WTC11 (cell line): ENCODE measurements at regions not wholly inside any gene's neighbourhood (a gene's known extent, or its start where the extent isn't known, plus 50 kb on each side); places are given as distances from the start of the nearest gene placed in this dataset.

Experiments
- ATAC-seq: fragments of 200-7000 bp; cut with Tn5 transposase; 2 replicates; pipeline ENCODE4 v1.10.0; 2021; ENCODE audit warnings: mild to moderate bottlenecking, moderate library complexity
- CTCF ChIA-PET: fragments of 300-600 bp; sonication (Branson Sonifier 250); formaldehyde crosslinking; loops from one replicate; lab custom pipeline; 2021; ENCODE audit warnings: antibody characterized with exemption; lab: Charles Lee
- POLR2A ChIA-PET: fragments of 350-600 bp; sonication (Branson Sonifier 250); formaldehyde crosslinking; loops from one replicate; lab custom pipeline; 2021; ENCODE audit warnings: antibody characterized with exemption; lab: Charles Lee
- DNase-seq: peaks from one replicate; pipeline ENCODE4 v3.0.0; 2021; ENCODE audit warnings: low spot score
- H3K27ac Mint-ChIP-seq: 2 replicates; pipeline ENCODE4 v1.8.0; 2021; ENCODE audit warnings: mixed read lengths
- H3K27me3 Mint-ChIP-seq: 2 replicates; pipeline ENCODE4 v1.8.0; 2021; ENCODE audit warnings: low read depth, mild to moderate bottlenecking, moderate library complexity, mixed read lengths
- H3K36me3 Mint-ChIP-seq: 2 replicates; pipeline ENCODE4 v1.8.0; 2021; ENCODE audit warnings: mixed read lengths
- H3K4me1 Mint-ChIP-seq: 2 replicates; pipeline ENCODE4 v1.8.0; 2022; ENCODE audit warnings: mixed read lengths
- H3K4me3 Mint-ChIP-seq: 2 replicates; pipeline ENCODE4 v1.8.0; 2021; ENCODE audit warnings: mild to moderate bottlenecking, moderate library complexity, mixed read lengths
- H3K9me3 Mint-ChIP-seq: 2 replicates; pipeline ENCODE4 v1.8.0; 2021; ENCODE audit warnings: mixed read lengths
- CREB1 ChIP-seq: sonication (generic); formaldehyde crosslinking; IDR thresholded peaks from 2 replicates; pipeline ENCODE4 v1.8.0; 2023; ENCODE audit warnings: mild to moderate bottlenecking, missing genetic modification reagents
- ELF4 ChIP-seq: sonication (generic); formaldehyde crosslinking; IDR thresholded peaks from 2 replicates; pipeline ENCODE4 v1.8.1; 2022; ENCODE audit warnings: low read depth, mild to moderate bottlenecking, moderate library complexity, missing genetic modification reagents
- MYBL2 ChIP-seq: sonication (generic); formaldehyde crosslinking; IDR thresholded peaks from 2 replicates; pipeline ENCODE4 v1.8.1; 2023; ENCODE audit warnings: mild to moderate bottlenecking, moderate library complexity, missing genetic modification reagents
- NFE2L1 ChIP-seq: sonication (generic); formaldehyde crosslinking; IDR thresholded peaks from 2 replicates; pipeline ENCODE4 v1.8.1; 2023; ENCODE audit warnings: missing genetic modification reagents
- NR1H2 ChIP-seq: sonication (generic); formaldehyde crosslinking; IDR thresholded peaks from 2 replicates; pipeline ENCODE4 v1.9.0; 2021; ENCODE audit warnings: mild to moderate bottlenecking, moderate library complexity, missing genetic modification reagents
- NR2C2 ChIP-seq: sonication (generic); formaldehyde crosslinking; IDR thresholded peaks from 2 replicates; pipeline ENCODE4 v1.8.0; 2022; ENCODE audit warnings: mild to moderate bottlenecking, missing genetic modification reagents
- NR3C1 ChIP-seq: sonication (generic); formaldehyde crosslinking; conservative IDR thresholded peaks from 2 replicates; pipeline ENCODE4 v1.8.1; 2023; ENCODE audit warnings: low read depth, mild to moderate bottlenecking, missing genetic modification reagents
- PRDM15 ChIP-seq: sonication (generic); formaldehyde crosslinking; IDR thresholded peaks from 2 replicates; pipeline ENCODE4 v1.8.0; 2022; ENCODE audit warnings: missing genetic modification reagents
- PREB ChIP-seq: sonication (generic); formaldehyde crosslinking; IDR thresholded peaks from 2 replicates; pipeline ENCODE4 v1.8.1; 2022; ENCODE audit warnings: mild to moderate bottlenecking, missing genetic modification reagents, moderate library complexity, borderline replicate concordance
- SMAD3 ChIP-seq: sonication (generic); formaldehyde crosslinking; IDR thresholded peaks from 2 replicates; pipeline ENCODE4 v1.8.0; 2022; ENCODE audit warnings: missing genetic modification reagents, mild to moderate bottlenecking, borderline replicate concordance
- SOX15 ChIP-seq: fragments of 250-450 bp; sonication (Bioruptor Pico); IDR thresholded peaks from 2 replicates; pipeline ENCODE4 v1.9.0; 2021; ENCODE audit warnings: mild to moderate bottlenecking
- TCF7 ChIP-seq: sonication (generic); formaldehyde crosslinking; IDR thresholded peaks from 2 replicates; pipeline ENCODE4 v1.8.0; 2022; ENCODE audit warnings: mild to moderate bottlenecking, low read depth, missing genetic modification reagents, moderate library complexity
- ZNF396 ChIP-seq: fragments of 250-450 bp; sonication (Bioruptor Pico); IDR thresholded peaks from 2 replicates; pipeline ENCODE4 v1.8.0; 2021; ENCODE audit warnings: mild to moderate bottlenecking, moderate library complexity, borderline replicate concordance
- TF ChIP-seq, protein P1 (sequence below): fragments of 250-450 bp; sonication (Bioruptor Pico); IDR thresholded peaks from 2 replicates; pipeline ENCODE4 v2.1.2; 2022; ENCODE audit warnings: mild to moderate bottlenecking, moderate library complexity
- TF ChIP-seq, protein P2 (sequence below): sonication (generic); formaldehyde crosslinking; IDR thresholded peaks from 2 replicates; pipeline ENCODE4 v1.8.1; 2022; ENCODE audit warnings: low read depth, missing genetic modification reagents, borderline replicate concordance
- TF ChIP-seq, protein P3 (sequence below): sonication (generic); formaldehyde crosslinking; conservative IDR thresholded peaks from 2 replicates; pipeline ENCODE4 v1.8.1; 2023; ENCODE audit warnings: mild to moderate bottlenecking, low read depth, missing genetic modification reagents, moderate library complexity
- TF ChIP-seq, protein P4 (sequence below): sonication (generic); formaldehyde crosslinking; IDR thresholded peaks from 2 replicates; pipeline ENCODE4 v1.8.1; 2023; ENCODE audit warnings: mild to moderate bottlenecking, moderate library complexity, missing genetic modification reagents
- TF ChIP-seq, protein P5 (sequence below): sonication (generic); formaldehyde crosslinking; IDR thresholded peaks from 2 replicates; pipeline ENCODE4 v1.8.1; 2022; ENCODE audit warnings: mild to moderate bottlenecking, moderate library complexity, missing genetic modification reagents
- TF ChIP-seq, protein P6 (sequence below): sonication (generic); formaldehyde crosslinking; IDR thresholded peaks from 2 replicates; pipeline ENCODE4 v1.8.1; 2023; ENCODE audit warnings: mild to moderate bottlenecking, missing genetic modification reagents

GRCh38 chr12:131420867-131421447, 289.9 kb upstream of the SFSWAP start (continued):
- TF ChIP-seq, protein P1, sequence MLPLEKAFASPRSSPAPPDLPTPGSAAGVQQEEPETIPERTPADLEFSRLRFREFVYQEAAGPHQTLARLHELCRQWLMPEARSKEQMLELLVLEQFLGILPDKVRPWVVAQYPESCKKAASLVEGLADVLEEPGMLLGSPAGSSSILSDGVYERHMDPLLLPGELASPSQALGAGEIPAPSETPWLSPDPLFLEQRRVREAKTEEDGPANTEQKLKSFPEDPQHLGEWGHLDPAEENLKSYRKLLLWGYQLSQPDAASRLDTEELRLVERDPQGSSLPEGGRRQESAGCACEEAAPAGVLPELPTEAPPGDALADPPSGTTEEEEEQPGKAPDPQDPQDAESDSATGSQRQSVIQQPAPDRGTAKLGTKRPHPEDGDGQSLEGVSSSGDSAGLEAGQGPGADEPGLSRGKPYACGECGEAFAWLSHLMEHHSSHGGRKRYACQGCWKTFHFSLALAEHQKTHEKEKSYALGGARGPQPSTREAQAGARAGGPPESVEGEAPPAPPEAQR (CRISPR knock-in tag): no peak

- CTCF ChIA-PET: interaction anchor here (0.9 kb wide), 1 partner anchor 33 kb away, joined by 4 read pairs; no protein-coding TSS in a partner anchor
- no peak for DNase-seq
- peaks cover 45% of the 10 kb centered on the region for H3K36me3 Mint-ChIP-seq
- POLR2A ChIA-PET: interaction anchor here (0.5 kb wide), 1 partner anchor 474 kb away, joined by 7 read pairs; no protein-coding TSS in a partner anchor
- ATAC-seq: no peak
- peaks cover 64% of the 10 kb centered on the region for H3K9me3 Mint-ChIP-seq
- H3K27ac Mint-ChIP-seq: no peak overlapping the region
- peaks cover 20% of the 10 kb centered on the region for H3K27me3 Mint-ChIP-seq
- TF ChIP-seq CREB1 (CRISPR knock-in tag): no peak
- TF ChIP-seq PRDM15: no peak
- TF ChIP-seq NFE2L1 (CRISPR knock-in tag): no peak
- TF ChIP-seq NR1H2: no peak
- no peak for TF ChIP-seq ZNF396 (CRISPR knock-in tag)
- no peak for TF ChIP-seq PREB (CRISPR knock-in tag)
- no peak for TF ChIP-seq NR3C1 (CRISPR knock-in tag)
- TF ChIP-seq ELF4: no peak
- TF ChIP-seq, protein P2, sequence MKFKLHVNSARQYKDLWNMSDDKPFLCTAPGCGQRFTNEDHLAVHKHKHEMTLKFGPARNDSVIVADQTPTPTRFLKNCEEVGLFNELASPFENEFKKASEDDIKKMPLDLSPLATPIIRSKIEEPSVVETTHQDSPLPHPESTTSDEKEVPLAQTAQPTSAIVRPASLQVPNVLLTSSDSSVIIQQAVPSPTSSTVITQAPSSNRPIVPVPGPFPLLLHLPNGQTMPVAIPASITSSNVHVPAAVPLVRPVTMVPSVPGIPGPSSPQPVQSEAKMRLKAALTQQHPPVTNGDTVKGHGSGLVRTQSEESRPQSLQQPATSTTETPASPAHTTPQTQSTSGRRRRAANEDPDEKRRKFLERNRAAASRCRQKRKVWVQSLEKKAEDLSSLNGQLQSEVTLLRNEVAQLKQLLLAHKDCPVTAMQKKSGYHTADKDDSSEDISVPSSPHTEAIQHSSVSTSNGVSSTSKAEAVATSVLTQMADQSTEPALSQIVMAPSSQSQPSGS (CRISPR knock-in tag): no peak
- TF ChIP-seq, protein P3, sequence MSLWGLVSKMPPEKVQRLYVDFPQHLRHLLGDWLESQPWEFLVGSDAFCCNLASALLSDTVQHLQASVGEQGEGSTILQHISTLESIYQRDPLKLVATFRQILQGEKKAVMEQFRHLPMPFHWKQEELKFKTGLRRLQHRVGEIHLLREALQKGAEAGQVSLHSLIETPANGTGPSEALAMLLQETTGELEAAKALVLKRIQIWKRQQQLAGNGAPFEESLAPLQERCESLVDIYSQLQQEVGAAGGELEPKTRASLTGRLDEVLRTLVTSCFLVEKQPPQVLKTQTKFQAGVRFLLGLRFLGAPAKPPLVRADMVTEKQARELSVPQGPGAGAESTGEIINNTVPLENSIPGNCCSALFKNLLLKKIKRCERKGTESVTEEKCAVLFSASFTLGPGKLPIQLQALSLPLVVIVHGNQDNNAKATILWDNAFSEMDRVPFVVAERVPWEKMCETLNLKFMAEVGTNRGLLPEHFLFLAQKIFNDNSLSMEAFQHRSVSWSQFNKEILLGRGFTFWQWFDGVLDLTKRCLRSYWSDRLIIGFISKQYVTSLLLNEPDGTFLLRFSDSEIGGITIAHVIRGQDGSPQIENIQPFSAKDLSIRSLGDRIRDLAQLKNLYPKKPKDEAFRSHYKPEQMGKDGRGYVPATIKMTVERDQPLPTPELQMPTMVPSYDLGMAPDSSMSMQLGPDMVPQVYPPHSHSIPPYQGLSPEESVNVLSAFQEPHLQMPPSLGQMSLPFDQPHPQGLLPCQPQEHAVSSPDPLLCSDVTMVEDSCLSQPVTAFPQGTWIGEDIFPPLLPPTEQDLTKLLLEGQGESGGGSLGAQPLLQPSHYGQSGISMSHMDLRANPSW (CRISPR knock-in tag): no peak
- no peak for TF ChIP-seq MYBL2
- TF ChIP-seq SMAD3 (CRISPR knock-in tag): no peak
- TF ChIP-seq TCF7 (CRISPR knock-in tag): no peak
- TF ChIP-seq, protein P4, sequence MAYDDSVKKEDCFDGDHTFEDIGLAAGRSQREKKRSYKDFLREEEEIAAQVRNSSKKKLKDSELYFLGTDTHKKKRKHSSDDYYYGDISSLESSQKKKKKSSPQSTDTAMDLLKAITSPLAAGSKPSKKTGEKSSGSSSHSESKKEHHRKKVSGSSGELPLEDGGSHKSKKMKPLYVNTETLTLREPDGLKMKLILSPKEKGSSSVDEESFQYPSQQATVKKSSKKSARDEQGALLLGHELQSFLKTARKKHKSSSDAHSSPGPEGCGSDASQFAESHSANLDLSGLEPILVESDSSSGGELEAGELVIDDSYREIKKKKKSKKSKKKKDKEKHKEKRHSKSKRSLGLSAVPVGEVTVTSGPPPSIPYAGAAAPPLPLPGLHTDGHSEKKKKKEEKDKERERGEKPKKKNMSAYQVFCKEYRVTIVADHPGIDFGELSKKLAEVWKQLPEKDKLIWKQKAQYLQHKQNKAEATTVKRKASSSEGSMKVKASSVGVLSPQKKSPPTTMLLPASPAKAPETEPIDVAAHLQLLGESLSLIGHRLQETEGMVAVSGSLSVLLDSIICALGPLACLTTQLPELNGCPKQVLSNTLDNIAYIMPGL (CRISPR knock-in tag): no peak
- TF ChIP-seq, protein P5, sequence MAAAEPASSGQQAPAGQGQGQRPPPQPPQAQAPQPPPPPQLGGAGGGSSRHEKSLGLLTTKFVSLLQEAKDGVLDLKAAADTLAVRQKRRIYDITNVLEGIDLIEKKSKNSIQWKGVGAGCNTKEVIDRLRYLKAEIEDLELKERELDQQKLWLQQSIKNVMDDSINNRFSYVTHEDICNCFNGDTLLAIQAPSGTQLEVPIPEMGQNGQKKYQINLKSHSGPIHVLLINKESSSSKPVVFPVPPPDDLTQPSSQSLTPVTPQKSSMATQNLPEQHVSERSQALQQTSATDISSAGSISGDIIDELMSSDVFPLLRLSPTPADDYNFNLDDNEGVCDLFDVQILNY: no peak
- no peak for TF ChIP-seq SOX15
- TF ChIP-seq, protein P6, sequence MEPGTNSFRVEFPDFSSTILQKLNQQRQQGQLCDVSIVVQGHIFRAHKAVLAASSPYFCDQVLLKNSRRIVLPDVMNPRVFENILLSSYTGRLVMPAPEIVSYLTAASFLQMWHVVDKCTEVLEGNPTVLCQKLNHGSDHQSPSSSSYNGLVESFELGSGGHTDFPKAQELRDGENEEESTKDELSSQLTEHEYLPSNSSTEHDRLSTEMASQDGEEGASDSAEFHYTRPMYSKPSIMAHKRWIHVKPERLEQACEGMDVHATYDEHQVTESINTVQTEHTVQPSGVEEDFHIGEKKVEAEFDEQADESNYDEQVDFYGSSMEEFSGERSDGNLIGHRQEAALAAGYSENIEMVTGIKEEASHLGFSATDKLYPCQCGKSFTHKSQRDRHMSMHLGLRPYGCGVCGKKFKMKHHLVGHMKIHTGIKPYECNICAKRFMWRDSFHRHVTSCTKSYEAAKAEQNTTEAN (CRISPR knock-in tag): no peak
- no peak for TF ChIP-seq NR2C2 (CRISPR knock-in tag)
- no peak overlapping the region for H3K4me3 Mint-ChIP-seq
- H3K4me1 Mint-ChIP-seq: 0 out of 2 replicates have a peak, but pooled peaks cover 3% of the 10 kb centered on the region
These were observed 289.2 kb upstream of the SFSWAP start for GRCh38 chr12:131421509-131422186.
